Keratinocyte (primary cell): ENCODE measurements at regions not wholly inside any gene's neighbourhood (a gene's known extent, or its start where the extent isn't known, plus 50 kb on each side); places are given as distances from the start of the nearest gene placed in this dataset.

Source experiments
- EZH2 ChIP-seq: IDR thresholded peaks from one replicate; pipeline ENCODE4 v1.6.1; 2012; ENCODE audit warnings: inconsistent platforms, mild to moderate bottlenecking, low read length, moderate library complexity
- TF ChIP-seq, protein P1 (sequence below), 3 experiments: IDR thresholded peaks in 1 of 3; conservative IDR thresholded peaks in 1 of 3; optimal IDR thresholded peaks in 1 of 3; 2 replicates in 2 of 3; 3 replicates in 1 of 3; pipeline versions ENCODE3 to v1.5.1; 2011; ENCODE audit warnings: low read length in 3 of 3, mild to moderate bottlenecking in 3 of 3, moderate library complexity in 2 of 3, control low read depth in 1 of 3, inconsistent platforms in 1 of 3; ENCODE audit not compliant: insufficient read depth in 2 of 3; ENCODE audit errors: extremely low read depth in 1 of 3

DNA sequence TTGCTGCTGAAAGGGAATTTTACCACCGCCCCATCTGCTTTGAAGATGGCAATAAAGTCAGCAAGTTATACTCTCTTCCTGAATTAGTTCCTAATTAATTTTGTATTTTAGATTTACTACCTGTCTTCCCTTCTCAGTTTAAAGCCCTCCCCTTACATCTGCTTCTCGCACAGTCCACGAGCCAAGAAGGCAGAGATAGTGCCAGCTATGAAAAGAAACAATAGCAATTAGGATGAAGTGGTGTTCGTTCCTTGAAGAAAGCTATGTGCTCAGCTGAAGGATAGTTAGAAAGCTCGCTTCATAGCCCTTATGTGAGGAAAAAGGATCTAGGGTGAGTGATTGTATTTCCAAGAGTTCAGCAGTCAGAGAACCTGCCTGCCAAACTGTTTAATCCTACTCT, 1678.8 kb upstream of the TENM3 start:
- TF ChIP-seq, protein P1, sequence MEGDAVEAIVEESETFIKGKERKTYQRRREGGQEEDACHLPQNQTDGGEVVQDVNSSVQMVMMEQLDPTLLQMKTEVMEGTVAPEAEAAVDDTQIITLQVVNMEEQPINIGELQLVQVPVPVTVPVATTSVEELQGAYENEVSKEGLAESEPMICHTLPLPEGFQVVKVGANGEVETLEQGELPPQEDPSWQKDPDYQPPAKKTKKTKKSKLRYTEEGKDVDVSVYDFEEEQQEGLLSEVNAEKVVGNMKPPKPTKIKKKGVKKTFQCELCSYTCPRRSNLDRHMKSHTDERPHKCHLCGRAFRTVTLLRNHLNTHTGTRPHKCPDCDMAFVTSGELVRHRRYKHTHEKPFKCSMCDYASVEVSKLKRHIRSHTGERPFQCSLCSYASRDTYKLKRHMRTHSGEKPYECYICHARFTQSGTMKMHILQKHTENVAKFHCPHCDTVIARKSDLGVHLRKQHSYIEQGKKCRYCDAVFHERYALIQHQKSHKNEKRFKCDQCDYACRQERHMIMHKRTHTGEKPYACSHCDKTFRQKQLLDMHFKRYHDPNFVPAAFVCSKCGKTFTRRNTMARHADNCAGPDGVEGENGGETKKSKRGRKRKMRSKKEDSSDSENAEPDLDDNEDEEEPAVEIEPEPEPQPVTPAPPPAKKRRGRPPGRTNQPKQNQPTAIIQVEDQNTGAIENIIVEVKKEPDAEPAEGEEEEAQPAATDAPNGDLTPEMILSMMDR (optimal IDR thresholded peaks at IDR 0.05 in 1 of 3, IDR thresholded peaks at IDR 0.05 in 1 of 3, conservative IDR thresholded peaks at IDR 0.05 in 1 of 3; ENCODE audit: extremely low read depth in 1 of 3, insufficient read depth in 2 of 3, low read length in 3 of 3): no peak
- TF ChIP-seq EZH2: no peak
